GM12878 (cell line): ENCODE measurements at regions not wholly inside any gene's neighbourhood (a gene's known extent, or its start where the extent isn't known, plus 50 kb on each side); places are given as distances from the start of the nearest gene placed in this dataset.

Experiments used
- BRCA1 ChIP-seq: IDR thresholded peaks from 2 replicates; pipeline ENCODE4 v1.6.1; 2011; ENCODE audit warnings: low read depth, low read length, improper control_type of control experiment
- NFYB ChIP-seq: IDR thresholded peaks from 2 replicates; pipeline ENCODE4 v1.6.1; 2011; ENCODE audit warnings: low read depth, mild to moderate bottlenecking, low read length, improper control_type of control experiment, moderate library complexity; ENCODE audit not compliant: insufficient read depth
- RCOR1 ChIP-seq: conservative IDR thresholded peaks from 2 replicates; pipeline ENCODE4 v1.6.1; 2012; ENCODE audit warnings: low read depth, low read length, improper control_type of control experiment
- SIX5 ChIP-seq: IDR thresholded peaks from 2 replicates; pipeline ENCODE4 v1.6.1; 2011; ENCODE audit warnings: mild to moderate bottlenecking, low read depth, low read length, moderate library complexity; ENCODE audit not compliant: severe bottlenecking
- ZSCAN29 ChIP-seq: fragments of 450-650 bp; IDR thresholded peaks from 2 replicates; pipeline ENCODE4 v1.6.1; 2017; ENCODE audit warnings: mild to moderate bottlenecking, moderate library complexity
- TF ChIP-seq, protein P1 (sequence below), 3 experiments: IDR thresholded peaks in 2 of 3; conservative IDR thresholded peaks in 1 of 3; 2 replicates each; pipeline ENCODE4 v1.5.1; 2011; ENCODE audit warnings: low read depth in 3 of 3, low read length in 3 of 3, mild to moderate bottlenecking in 3 of 3, control low read depth in 2 of 3, moderate library complexity in 2 of 3, inconsistent platforms in 1 of 3, mixed read lengths in 1 of 3; ENCODE audit not compliant: control insufficient read depth in 2 of 3, insufficient read depth in 1 of 3; ENCODE audit errors: extremely low read depth in 1 of 3

DNA sequence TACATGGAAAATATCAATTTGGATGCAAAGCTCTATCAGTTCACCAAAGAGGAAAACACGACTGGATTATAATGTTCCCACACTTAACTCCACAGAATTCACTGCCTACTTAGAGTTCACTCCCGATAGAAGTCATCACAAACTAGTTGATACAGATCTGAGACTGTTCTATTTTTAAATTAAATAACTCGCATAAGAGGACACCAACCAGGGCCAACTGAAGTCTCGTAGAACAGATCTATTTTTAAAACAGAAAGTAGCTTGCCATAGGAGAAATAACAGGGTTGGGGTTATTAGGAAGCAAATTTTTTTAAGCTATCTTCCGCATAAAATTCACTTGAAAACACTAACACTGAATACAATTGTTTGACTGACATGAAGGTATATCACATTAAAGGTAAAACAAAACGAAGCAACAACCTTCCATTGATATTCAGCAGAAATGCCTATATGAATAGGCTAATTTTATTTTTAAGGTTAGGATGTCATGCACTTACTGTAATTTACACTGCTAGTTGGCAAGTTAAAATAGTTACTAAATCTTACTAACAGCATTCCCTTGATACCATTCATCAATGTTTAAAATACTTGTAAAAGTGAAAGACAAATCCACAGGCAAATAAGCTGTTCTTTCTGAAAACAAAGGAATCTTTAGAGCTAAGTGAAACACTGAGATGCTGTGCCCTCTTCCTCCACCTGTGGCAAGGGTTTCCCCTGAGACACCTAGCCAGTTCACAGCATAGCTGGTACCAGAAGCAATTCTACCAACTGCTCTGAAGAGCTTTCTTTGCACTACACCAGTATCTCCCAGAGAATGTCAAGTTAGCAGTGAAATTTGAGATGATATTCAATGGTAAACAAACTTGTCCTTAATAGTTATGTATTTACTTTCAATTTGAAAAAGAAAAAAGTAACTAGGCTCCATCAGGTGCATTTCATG lies 186.7 kb upstream of the ANK3 start:
- TF ChIP-seq BRCA1: no peak
- no peak for TF ChIP-seq ZSCAN29
- TF ChIP-seq, protein P1, sequence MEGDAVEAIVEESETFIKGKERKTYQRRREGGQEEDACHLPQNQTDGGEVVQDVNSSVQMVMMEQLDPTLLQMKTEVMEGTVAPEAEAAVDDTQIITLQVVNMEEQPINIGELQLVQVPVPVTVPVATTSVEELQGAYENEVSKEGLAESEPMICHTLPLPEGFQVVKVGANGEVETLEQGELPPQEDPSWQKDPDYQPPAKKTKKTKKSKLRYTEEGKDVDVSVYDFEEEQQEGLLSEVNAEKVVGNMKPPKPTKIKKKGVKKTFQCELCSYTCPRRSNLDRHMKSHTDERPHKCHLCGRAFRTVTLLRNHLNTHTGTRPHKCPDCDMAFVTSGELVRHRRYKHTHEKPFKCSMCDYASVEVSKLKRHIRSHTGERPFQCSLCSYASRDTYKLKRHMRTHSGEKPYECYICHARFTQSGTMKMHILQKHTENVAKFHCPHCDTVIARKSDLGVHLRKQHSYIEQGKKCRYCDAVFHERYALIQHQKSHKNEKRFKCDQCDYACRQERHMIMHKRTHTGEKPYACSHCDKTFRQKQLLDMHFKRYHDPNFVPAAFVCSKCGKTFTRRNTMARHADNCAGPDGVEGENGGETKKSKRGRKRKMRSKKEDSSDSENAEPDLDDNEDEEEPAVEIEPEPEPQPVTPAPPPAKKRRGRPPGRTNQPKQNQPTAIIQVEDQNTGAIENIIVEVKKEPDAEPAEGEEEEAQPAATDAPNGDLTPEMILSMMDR (IDR thresholded peaks at IDR 0.05 in 2 of 3, conservative IDR thresholded peaks at IDR 0.05 in 1 of 3; ENCODE audit: control insufficient read depth in 2 of 3, extremely low read depth in 1 of 3, insufficient read depth in 1 of 3, low read depth in 3 of 3, low read length in 3 of 3): no peak
- TF ChIP-seq RCOR1: no peak
- TF ChIP-seq NFYB: no peak
- TF ChIP-seq SIX5: no peak
